ENCODE measurements at regions not wholly inside any gene's neighbourhood (a gene's known extent, or its start where the extent isn't known, plus 50 kb on each side); places are given as distances from the start of the nearest gene placed in this dataset.

- no peaks in the 10 kb centered on the region for H3K36me3 Mint-ChIP-seq (ENCODE audit: low read depth)
- 83 to 95% methylated on average over 12 to 18 of the region's 18 CpGs for WGBS, 2 experiments (ENCODE audit: insufficient coverage in 1 of 2, insufficient read length in 1 of 2)
- no peaks in the 10 kb centered on the region for H3K36me3 ChIP-seq (ENCODE audit: control insufficient read depth, insufficient read depth, low read length)
- H3K27me3 ChIP-seq (ENCODE audit: control insufficient read depth, insufficient read depth, low read length, poor library complexity, severe bottlenecking), result no peaks in the 10 kb centered on the region
- peaks cover 5% of the 10 kb centered on the region for H3K4me1 ChIP-seq (ENCODE audit: control insufficient read depth, insufficient read depth, low read length)
- H3K27me3 Mint-ChIP-seq (ENCODE audit: insufficient read depth), result peaks cover 12% of the 10 kb centered on the region
- TF ChIP-seq CTCF (conservative IDR thresholded peaks at IDR 0.05), result peak; percentile 22
- no peak overlapping the region for H3K27ac ChIP-seq (ENCODE audit: low read depth, low read length)
- H3K4me1 Mint-ChIP-seq, result peaks cover 8% of the 10 kb centered on the region
- H3K9ac ChIP-seq (ENCODE audit: extremely low read depth, low read length, poor library complexity, severe bottlenecking), result no peak overlapping the region
- H3K4me3 Mint-ChIP-seq, result peak overlapping the region; percentile 51
- H3K9me3 Mint-ChIP-seq, result no peaks in the 10 kb centered on the region
- DNase-seq, result no peak
- H3K27ac Mint-ChIP-seq, result no peak overlapping the region
- peaks cover 6% of the 10 kb centered on the region for H3K9me3 ChIP-seq (ENCODE audit: control insufficient read depth, low read length)
- no peak overlapping the region for H3K4me3 ChIP-seq (ENCODE audit: low read length)
Measured at GRCh38 chr2:47272905-47273758, 96.0 kb upstream of the EPCAM start.

GRCh38 chr2:47272031-47272864, 95.9 kb upstream of the CALM2 start:
- Histone ChIP-seq H3K4me3 (ENCODE audit: low read length) (no peak overlapping the region), H3K27me3 (ENCODE audit: control insufficient read depth, insufficient read depth, low read length, poor library complexity, severe bottlenecking) (no peaks in the 10 kb centered on the region), H3K9me3 (ENCODE audit: control insufficient read depth, low read length) (no peaks in the 10 kb centered on the region), H3K27ac (ENCODE audit: low read depth, low read length) (no peak overlapping the region), H3K36me3 (ENCODE audit: control insufficient read depth, insufficient read depth, low read length) (no peaks in the 10 kb centered on the region), H3K9ac (ENCODE audit: extremely low read depth, low read length, poor library complexity, severe bottlenecking) (no peak overlapping the region), H3K4me1 (ENCODE audit: control insufficient read depth, insufficient read depth, low read length) (peaks cover 5% of the 10 kb centered on the region)
- Mint-ChIP-seq H3K27ac (no peak overlapping the region), H3K4me1 (peaks cover 8% of the 10 kb centered on the region), H3K36me3 (ENCODE audit: low read depth) (no peaks in the 10 kb centered on the region), H3K27me3 (ENCODE audit: insufficient read depth) (peaks cover 12% of the 10 kb centered on the region), H3K9me3 (no peaks in the 10 kb centered on the region), H3K4me3 (peak overlapping the region; percentile 51)
- peak; percentile 99 for TF ChIP-seq CTCF (conservative IDR thresholded peaks at IDR 0.05)
- 33 to 52% methylated on average over 10 to 46 of the region's 46 CpGs for WGBS, 2 experiments (ENCODE audit: insufficient coverage in 1 of 2, insufficient read length in 1 of 2)
- peak; percentile 92 for DNase-seq

- Histone ChIP-seq H3K4me3 (ENCODE audit: low read length) (no peak overlapping the region), H3K4me1 (ENCODE audit: control insufficient read depth, insufficient read depth, low read length) (peaks cover 5% of the 10 kb centered on the region), H3K9ac (ENCODE audit: extremely low read depth, low read length, poor library complexity, severe bottlenecking) (no peak overlapping the region), H3K9me3 (ENCODE audit: control insufficient read depth, low read length) (no peaks in the 10 kb centered on the region), H3K27me3 (ENCODE audit: control insufficient read depth, insufficient read depth, low read length, poor library complexity, severe bottlenecking) (no peaks in the 10 kb centered on the region), H3K27ac (ENCODE audit: low read depth, low read length) (no peak overlapping the region), H3K36me3 (ENCODE audit: control insufficient read depth, insufficient read depth, low read length) (no peaks in the 10 kb centered on the region)
- Mint-ChIP-seq H3K9me3 (no peaks in the 10 kb centered on the region), H3K27ac (no peak overlapping the region), H3K27me3 (ENCODE audit: insufficient read depth) (peaks cover 10% of the 10 kb centered on the region), H3K4me3 (no peak overlapping the region), H3K36me3 (ENCODE audit: low read depth) (no peaks in the 10 kb centered on the region), H3K4me1 (peaks cover 11% of the 10 kb centered on the region)
- DNase-seq, result no peak
- no peak for TF ChIP-seq CTCF (conservative IDR thresholded peaks at IDR 0.05)
- 91 to 93% methylated on average over 8 of the region's 9 CpGs for WGBS, 2 experiments (ENCODE audit: insufficient coverage in 1 of 2, insufficient read length in 1 of 2)
Measured at GRCh38 chr2:47271054-47272000, 95.0 kb upstream of the CALM2 start.

All from endodermal cell (in vitro differentiated cells).